Karpas-422 (cell line): ENCODE measurements at regions not wholly inside any gene's neighbourhood (a gene's known extent, or its start where the extent isn't known, plus 50 kb on each side); places are given as distances from the start of the nearest gene placed in this dataset.

Source experiments
- DNase-seq: peaks from one replicate; pipeline ENCODE4 v3.0.0-alpha.2; 2015
- H2AFZ ChIP-seq: fragments of 200-600 bp; sonication (generic); 2 replicates; pipeline ENCODE4 v1.6.1; 2014; ENCODE audit warnings: antibody characterized with exemption, low read length, mixed read lengths
- H3K27ac ChIP-seq: fragments of 200-600 bp; sonication (generic); 2 replicates; pipeline ENCODE4 v1.5.1; 2014; ENCODE audit warnings: mild to moderate bottlenecking, low read length, moderate library complexity
- H3K27me3 ChIP-seq: fragments of 200-600 bp; sonication (generic); 2 replicates; pipeline ENCODE4 v1.6.1; 2014; ENCODE audit warnings: low read length, mixed read lengths
- H3K36me3 ChIP-seq: fragments of 200-600 bp; sonication (generic); 2 replicates; pipeline ENCODE4 v1.6.1; 2014; ENCODE audit warnings: low read length, mixed read lengths; ENCODE audit not compliant: insufficient read depth
- H3K4me1 ChIP-seq: fragments of 200-600 bp; sonication (generic); 2 replicates; pipeline ENCODE4 v1.6.1; 2014; ENCODE audit warnings: mild to moderate bottlenecking, low read length, mixed read lengths
- H3K4me2 ChIP-seq: fragments of 200-600 bp; sonication (generic); 2 replicates; pipeline ENCODE4 v1.6.1; 2014; ENCODE audit warnings: low read length, low read depth, mild to moderate bottlenecking; ENCODE audit not compliant: poor library complexity, severe bottlenecking
- H3K4me3 ChIP-seq: fragments of 200-600 bp; sonication (generic); 2 replicates; pipeline ENCODE4 v1.5.1; 2014; ENCODE audit warnings: mild to moderate bottlenecking, antibody characterized with exemption, low read length, mixed read lengths
- H3K79me2 ChIP-seq: fragments of 200-600 bp; sonication (generic); 2 replicates; pipeline ENCODE4 v1.6.1; 2014; ENCODE audit warnings: mild to moderate bottlenecking, low read length, mixed read lengths
- H3K9ac ChIP-seq: fragments of 200-600 bp; sonication (generic); 2 replicates; pipeline ENCODE4 v1.6.0; 2014; ENCODE audit warnings: low read length
- H3K9me2 ChIP-seq: fragments of 200-600 bp; sonication (generic), shearing (Covaris generic); replicated peaks from 2 replicates; pipeline ENCODE4 v1.6.0; 2014; ENCODE audit warnings: mild to moderate bottlenecking, low read length, moderate library complexity; ENCODE audit not compliant: insufficient read depth
- H3K9me3 ChIP-seq: fragments of 300-700, 200-600 bp; sonication (generic); 2 replicates; pipeline ENCODE4 v1.6.1; 2014; ENCODE audit warnings: low read length, mixed read lengths
- H4K20me1 ChIP-seq: fragments of 200-600 bp; sonication (generic); 2 replicates; pipeline ENCODE4 v1.6.1; 2014; ENCODE audit warnings: mild to moderate bottlenecking, antibody characterized with exemption, low read length, low read depth; ENCODE audit not compliant: insufficient read depth

DNA sequence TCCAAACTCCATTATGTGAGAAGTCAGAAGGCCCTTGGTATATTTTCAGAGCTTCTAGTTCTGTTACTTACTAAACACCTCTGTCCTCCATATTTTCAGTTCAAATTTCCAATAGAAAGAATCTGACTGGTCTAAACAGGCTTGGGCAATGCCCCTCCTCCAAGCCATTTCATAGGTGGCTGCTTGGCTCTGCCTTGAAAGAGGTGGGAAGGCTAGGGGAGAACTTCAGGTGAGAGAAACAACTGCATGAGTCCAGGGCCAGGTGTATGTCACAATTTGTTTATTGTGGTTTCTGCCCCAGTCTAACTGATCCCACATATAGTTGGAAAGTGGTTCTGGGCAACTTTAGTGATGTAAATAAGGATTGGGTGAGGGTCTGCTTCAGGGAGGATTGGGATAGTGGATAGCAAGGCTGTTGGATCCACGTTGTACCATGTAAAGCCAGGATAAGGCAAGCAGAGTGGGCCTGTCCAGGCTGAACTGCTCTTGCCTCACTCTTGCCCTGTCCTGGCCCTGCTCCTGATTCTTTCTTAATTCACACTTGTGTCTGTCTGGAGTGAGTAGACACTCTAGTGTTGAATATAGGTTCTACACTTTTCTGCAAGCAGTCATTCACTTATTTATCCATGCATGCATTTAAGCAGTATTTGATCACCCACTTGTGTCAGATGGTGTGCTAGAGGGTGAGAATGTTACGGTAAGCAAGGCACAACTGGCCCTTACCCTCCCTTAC lies 67.5 kb upstream of the COMTD1 start:
- DNase-seq, result no peak
- H3K9me2 ChIP-seq, result no peaks in the 10 kb centered on the region
- no peaks in the 10 kb centered on the region for H3K4me1 ChIP-seq
- 0 out of 2 replicates have a peak, but pooled peaks cover 3% of the 10 kb centered on the region for H3K27me3 ChIP-seq
- no peak overlapping the region for H3K27ac ChIP-seq
- no peaks in the 10 kb centered on the region for H3K9me3 ChIP-seq
- H4K20me1 ChIP-seq, result no peaks in the 10 kb centered on the region
- no peaks in the 10 kb centered on the region for H3K79me2 ChIP-seq
- no peak overlapping the region for H3K4me3 ChIP-seq
- H2AFZ ChIP-seq, result no peak overlapping the region
- H3K36me3 ChIP-seq, result no peaks in the 10 kb centered on the region
- H3K4me2 ChIP-seq, result no peak overlapping the region
- H3K9ac ChIP-seq, result no peak overlapping the region

GRCh38 chr10:75302029-75302428 lies 66.3 kb upstream of the COMTD1 start:
- H2AFZ ChIP-seq, result no peak overlapping the region
- H3K27ac ChIP-seq, result no peak overlapping the region
- 0 out of 2 replicates have a peak, but pooled peaks cover under 1% of the 10 kb centered on the region for H3K27me3 ChIP-seq
- no peak overlapping the region for H3K4me3 ChIP-seq
- H4K20me1 ChIP-seq, result no peaks in the 10 kb centered on the region
- H3K9me2 ChIP-seq, result no peaks in the 10 kb centered on the region
- H3K79me2 ChIP-seq, result no peaks in the 10 kb centered on the region
- H3K36me3 ChIP-seq, result no peaks in the 10 kb centered on the region
- H3K4me1 ChIP-seq, result no peaks in the 10 kb centered on the region
- DNase-seq, result no peak
- H3K9ac ChIP-seq, result no peak overlapping the region
- no peak overlapping the region for H3K4me2 ChIP-seq
- H3K9me3 ChIP-seq, result no peaks in the 10 kb centered on the region

DNA sequence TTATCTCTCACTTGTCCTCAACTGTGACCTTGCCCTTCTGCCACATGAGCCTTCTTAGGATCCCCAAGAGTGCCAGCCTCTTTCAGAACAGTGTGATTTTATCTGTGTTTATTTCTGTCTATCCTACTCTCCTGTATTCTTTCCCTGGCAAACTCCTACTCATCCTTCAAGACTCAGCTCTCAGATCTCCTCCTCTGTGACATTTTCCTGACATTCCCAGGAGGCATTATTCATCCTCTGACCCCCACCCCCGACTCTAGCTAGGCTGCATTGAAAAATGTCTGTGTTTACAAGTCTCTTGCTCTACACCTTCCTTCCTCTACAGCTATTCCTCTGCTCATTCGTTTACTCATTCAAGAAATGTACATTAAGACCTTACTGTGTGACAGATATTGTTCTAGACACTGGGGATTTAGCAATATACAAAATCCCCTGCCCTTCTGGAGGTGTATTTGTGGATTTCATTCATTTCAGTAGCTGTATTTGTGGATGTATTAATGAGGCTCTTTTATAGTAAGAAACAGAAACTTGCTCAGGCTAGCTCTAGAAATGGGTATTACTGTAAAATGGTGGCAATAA lies 61.4 kb upstream of the COMTD1 start:
- Histone ChIP-seq H3K4me2 (no peak overlapping the region), H3K4me1 (peaks cover 22% of the 10 kb centered on the region), H3K4me3 (no peak overlapping the region)

GRCh38 chr10:75295868-75296441 lies 60.2 kb upstream of the COMTD1 start:
- H4K20me1 ChIP-seq, result no peaks in the 10 kb centered on the region
- peak overlapping the region; percentile 66; the same call in 1 of the 2 replicates for H3K4me3 ChIP-seq
- peak overlapping the region; percentile 61; the same call in 1 of the 2 replicates for H3K9ac ChIP-seq
- no peaks in the 10 kb centered on the region for H3K79me2 ChIP-seq
- peak overlapping the region; percentile 42; the same call in 1 of the 2 replicates for H2AFZ ChIP-seq
- no peaks in the 10 kb centered on the region for H3K9me3 ChIP-seq
- DNase-seq, result no peak
- H3K27ac ChIP-seq, result no peak overlapping the region
- H3K27me3 ChIP-seq, result no peaks in the 10 kb centered on the region
- H3K4me1 ChIP-seq, result peaks cover 22% of the 10 kb centered on the region
- no peaks in the 10 kb centered on the region for H3K9me2 ChIP-seq
- H3K4me2 ChIP-seq, result peak overlapping the region; percentile 72
- H3K36me3 ChIP-seq, result no peaks in the 10 kb centered on the region

More for the DNA sequence above, 61.4 kb upstream of the COMTD1 start:
- Histone ChIP-seq H3K9me3 (no peaks in the 10 kb centered on the region), H3K79me2 (no peaks in the 10 kb centered on the region), H3K36me3 (no peaks in the 10 kb centered on the region), H2AFZ (no peak overlapping the region), H4K20me1 (no peaks in the 10 kb centered on the region), H3K27ac (no peak overlapping the region), H3K9ac (no peak overlapping the region), H3K9me2 (no peaks in the 10 kb centered on the region), H3K27me3 (no peaks in the 10 kb centered on the region)
- no peak for DNase-seq

DNA sequence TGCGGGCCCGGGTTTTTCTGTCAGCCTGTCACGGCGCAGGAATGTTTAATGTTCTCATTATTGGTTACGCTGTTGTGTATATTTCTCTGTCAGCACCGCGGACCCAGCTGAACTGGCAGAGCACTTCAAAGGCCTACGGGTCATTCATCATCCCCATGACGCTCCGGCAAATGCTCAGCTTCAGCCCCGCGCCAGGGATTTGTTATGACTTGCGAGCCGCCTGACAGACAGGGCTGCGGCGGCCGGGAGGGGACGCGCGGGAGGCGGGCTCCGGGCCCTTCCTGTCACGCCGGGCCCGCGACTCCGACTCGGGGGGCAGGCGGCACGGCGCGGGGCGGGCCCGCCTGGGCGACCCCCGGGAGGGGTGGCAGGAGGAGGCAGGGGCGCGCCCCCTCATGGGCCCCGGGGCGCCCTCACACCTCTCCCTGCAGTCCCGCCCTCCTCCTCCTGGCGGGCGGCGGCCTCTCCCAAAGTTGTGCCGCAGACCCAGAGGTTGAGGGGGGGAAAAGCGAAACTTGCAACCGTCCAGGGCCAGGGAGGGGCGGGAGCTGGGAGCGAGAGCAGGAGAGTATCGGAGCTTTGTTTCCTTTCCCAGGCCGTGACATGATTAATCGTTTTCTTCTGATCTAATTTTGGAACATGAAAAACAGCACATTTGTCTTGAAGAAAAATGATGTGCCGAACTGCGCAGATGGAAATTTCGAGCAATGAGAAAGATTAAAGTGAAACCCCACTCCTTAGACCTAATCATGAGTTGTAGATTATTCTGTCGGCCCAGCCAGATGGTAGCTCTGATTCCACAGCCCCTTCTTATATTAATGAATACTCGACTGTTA lies 59.3 kb upstream of the COMTD1 start:
- H3K4me3 ChIP-seq, result peak overlapping the region; percentile 66
- peak; percentile 61 for DNase-seq
- H3K27ac ChIP-seq, result no peak overlapping the region

GRCh38 chr10:75294518-75294865 lies 58.7 kb upstream of the COMTD1 start:
- Histone ChIP-seq H4K20me1 (no peaks in the 10 kb centered on the region), H3K4me1 (peaks cover 22% of the 10 kb centered on the region), H3K4me2 (peak overlapping the region; percentile 72), H3K27me3 (no peaks in the 10 kb centered on the region), H3K36me3 (no peaks in the 10 kb centered on the region), H3K9ac (peak overlapping the region; percentile 61), H3K9me2 (no peaks in the 10 kb centered on the region), H3K27ac (no peak overlapping the region), H3K79me2 (no peaks in the 10 kb centered on the region), H3K4me3 (peak overlapping the region; percentile 66; the same call in 1 of the 2 replicates), H2AFZ (peak overlapping the region; percentile 50; the same call in 1 of the 2 replicates), H3K9me3 (no peaks in the 10 kb centered on the region)
- DNase-seq, result no peak

More for the DNA sequence above, 59.3 kb upstream of the COMTD1 start:
- no peaks in the 10 kb centered on the region for H3K36me3 ChIP-seq
- H3K9me2 ChIP-seq, result no peaks in the 10 kb centered on the region
- H4K20me1 ChIP-seq, result no peaks in the 10 kb centered on the region
- H3K4me1 ChIP-seq, result peaks cover 22% of the 10 kb centered on the region
- H3K79me2 ChIP-seq, result no peaks in the 10 kb centered on the region
- peak overlapping the region; percentile 72 for H3K4me2 ChIP-seq
- H3K9me3 ChIP-seq, result no peaks in the 10 kb centered on the region
- peak overlapping the region; percentile 50; the same call in 1 of the 2 replicates for H2AFZ ChIP-seq
- peak overlapping the region; percentile 61 for H3K9ac ChIP-seq
- H3K27me3 ChIP-seq, result no peaks in the 10 kb centered on the region

- H3K27me3 ChIP-seq, result no peaks in the 10 kb centered on the region
- H3K9ac ChIP-seq, result no peak overlapping the region
- no peaks in the 10 kb centered on the region for H3K9me3 ChIP-seq
- H3K9me2 ChIP-seq, result no peaks in the 10 kb centered on the region
- no peaks in the 10 kb centered on the region for H3K36me3 ChIP-seq
- peaks cover 22% of the 10 kb centered on the region for H3K4me1 ChIP-seq
- H2AFZ ChIP-seq, result no peak overlapping the region
- no peak overlapping the region for H3K27ac ChIP-seq
- DNase-seq, result no peak
- H3K4me3 ChIP-seq, result no peak overlapping the region
- H4K20me1 ChIP-seq, result no peaks in the 10 kb centered on the region
- peak overlapping the region; percentile 72 for H3K4me2 ChIP-seq
- H3K79me2 ChIP-seq, result no peaks in the 10 kb centered on the region
Measured at GRCh38 chr10:75294031-75294437, 58.3 kb upstream of the COMTD1 start.

DNA sequence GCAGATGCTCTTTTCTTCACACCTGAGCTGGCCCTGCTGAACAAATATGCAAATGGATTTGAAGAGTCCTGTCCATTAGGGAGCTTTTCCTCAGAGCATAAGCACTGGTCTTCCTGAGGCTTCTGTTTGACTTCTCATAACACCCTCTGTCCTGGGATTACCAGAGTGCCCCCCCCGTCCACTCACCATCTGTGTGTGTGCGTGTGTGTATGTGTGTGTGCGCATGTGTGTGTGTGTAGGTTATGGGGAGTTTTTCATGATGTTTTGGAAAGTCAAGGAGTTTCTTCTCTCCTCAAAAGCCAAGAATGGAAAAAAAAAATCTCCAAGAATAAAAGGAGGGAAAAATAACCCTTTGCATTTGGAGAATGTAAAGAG lies 57.7 kb upstream of the COMTD1 start:
- H4K20me1 ChIP-seq, result no peaks in the 10 kb centered on the region
- no peak overlapping the region for H2AFZ ChIP-seq
- no peaks in the 10 kb centered on the region for H3K36me3 ChIP-seq
- no peaks in the 10 kb centered on the region for H3K79me2 ChIP-seq
- DNase-seq, result no peak
- H3K27me3 ChIP-seq, result no peaks in the 10 kb centered on the region
- no peaks in the 10 kb centered on the region for H3K9me3 ChIP-seq
- no peak overlapping the region for H3K4me3 ChIP-seq
- no peaks in the 10 kb centered on the region for H3K9me2 ChIP-seq
- H3K27ac ChIP-seq, result no peak overlapping the region
- H3K4me2 ChIP-seq, result no peak overlapping the region
- no peak overlapping the region for H3K9ac ChIP-seq
- H3K4me1 ChIP-seq, result peaks cover 22% of the 10 kb centered on the region
